Glomerular visceral epithelial cell (primary cell): ENCODE measurements at regions not wholly inside any gene's neighbourhood (a gene's known extent, or its start where the extent isn't known, plus 50 kb on each side); places are given as distances from the start of the nearest gene placed in this dataset.

ENCODE experiments used
- DNase-seq: peaks from one replicate; pipeline ENCODE4 v3.0.0-alpha.2; 2016; ENCODE audit errors: extremely low spot score

GRCh38 chrX:68947882-68948605 is 119.2 kb downstream of the EFNB1 start:
- no peak for DNase-seq

- no peak for DNase-seq
These were observed 116.9 kb downstream of the EFNB1 start for GRCh38 chrX:68945603-68946228.

DNA sequence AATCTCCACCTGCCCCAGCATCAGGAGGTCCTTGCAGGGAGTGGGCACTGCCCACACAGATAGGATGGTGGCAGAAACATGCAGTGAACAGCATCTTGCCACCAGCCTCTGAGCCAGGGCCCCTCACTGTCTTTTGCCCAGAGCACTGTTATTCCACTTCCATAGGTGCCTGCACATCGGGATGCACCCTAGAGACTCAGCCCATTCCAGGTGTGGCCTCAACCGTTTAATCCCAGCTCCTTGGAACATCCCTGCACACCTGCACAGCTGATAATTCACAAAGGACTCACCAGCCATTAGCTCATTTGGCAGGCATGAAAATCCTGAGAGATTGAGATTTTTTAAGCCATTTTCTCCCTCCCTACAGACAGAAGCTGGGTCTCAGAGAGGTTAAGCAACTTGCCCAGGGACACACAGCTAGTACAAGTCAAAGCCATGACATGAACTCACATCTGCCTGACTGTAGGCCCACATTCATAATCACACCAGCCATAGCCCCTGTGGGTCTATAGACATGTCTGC is 116.3 kb downstream of the EFNB1 start:
- DNase-seq = no peak

GRCh38 chrX:68944211-68944610 is 115.4 kb downstream of the EFNB1 start:
- DNase-seq = no peak

- DNase-seq = no peak
These were observed 114.0 kb downstream of the EFNB1 start for GRCh38 chrX:68942840-68943239.

DNA sequence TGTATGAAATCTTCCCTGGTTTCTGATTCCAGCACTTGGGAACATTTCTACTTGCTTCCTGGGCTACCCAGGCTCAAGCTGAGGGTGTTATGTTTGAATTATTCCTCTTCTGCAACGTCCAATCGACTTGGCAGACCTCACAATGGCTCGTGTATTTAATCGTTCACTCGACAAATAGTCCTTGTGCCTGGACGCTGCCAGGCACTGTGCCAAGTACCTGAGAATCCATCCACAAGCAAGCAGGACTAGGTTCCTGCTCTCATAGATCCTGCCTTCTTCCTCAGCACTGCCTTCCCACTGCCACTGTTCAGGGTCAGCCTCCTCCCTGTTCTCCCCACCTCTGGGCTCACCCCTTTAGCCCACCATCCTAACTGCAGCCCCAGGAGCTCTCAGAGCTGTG is 113.3 kb downstream of the EFNB1 start:
- no peak for DNase-seq

DNA sequence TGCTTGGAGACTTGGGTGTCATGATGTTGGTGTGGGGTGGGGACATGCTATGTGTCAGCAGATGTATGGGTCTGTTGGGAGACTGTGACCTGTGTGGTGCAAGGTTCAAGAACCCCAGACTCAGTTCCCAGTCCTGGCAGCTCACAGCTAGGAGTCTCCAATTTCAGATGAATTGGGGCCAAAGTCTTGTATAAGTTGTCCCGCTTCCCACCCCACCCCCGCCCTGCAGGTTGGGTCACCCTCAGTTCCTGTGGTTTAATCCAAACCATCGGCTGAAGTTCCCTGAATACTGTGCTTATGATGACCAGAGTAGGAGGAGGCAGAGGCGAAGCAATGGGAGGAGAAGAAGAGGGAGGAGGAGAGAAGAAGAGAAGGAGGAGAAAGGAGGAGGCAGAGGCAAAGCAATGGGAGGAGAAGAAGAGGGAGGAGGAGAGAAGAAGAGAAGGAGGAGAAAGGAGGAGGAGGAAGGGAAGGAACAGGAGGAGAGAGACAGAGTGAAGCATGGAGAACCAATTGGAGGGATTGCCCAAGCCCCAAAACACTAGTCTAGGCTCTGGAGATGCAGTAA is 112.6 kb downstream of the EFNB1 start:
- DNase-seq = no peak

DNA sequence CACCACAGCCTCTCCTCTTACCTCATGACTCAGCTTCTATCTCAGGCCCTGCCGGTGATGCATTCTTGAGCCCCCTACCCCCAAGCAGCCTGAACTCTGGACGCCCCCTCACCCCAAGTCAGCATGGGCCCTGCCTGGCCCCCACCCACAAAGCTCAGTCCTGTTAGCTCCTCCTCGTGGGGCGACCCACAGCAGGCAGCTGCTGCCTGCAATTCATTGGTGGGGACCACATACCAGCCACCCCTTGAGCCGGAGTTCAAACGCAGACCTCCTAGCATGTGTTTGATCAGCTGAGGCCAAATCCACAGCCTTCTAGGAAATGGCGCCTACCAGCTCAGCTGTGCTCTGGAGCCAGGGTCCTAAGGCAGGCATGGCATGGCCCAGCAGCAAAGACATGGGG is 111.8 kb downstream of the EFNB1 start:
- DNase-seq = no peak

DNA sequence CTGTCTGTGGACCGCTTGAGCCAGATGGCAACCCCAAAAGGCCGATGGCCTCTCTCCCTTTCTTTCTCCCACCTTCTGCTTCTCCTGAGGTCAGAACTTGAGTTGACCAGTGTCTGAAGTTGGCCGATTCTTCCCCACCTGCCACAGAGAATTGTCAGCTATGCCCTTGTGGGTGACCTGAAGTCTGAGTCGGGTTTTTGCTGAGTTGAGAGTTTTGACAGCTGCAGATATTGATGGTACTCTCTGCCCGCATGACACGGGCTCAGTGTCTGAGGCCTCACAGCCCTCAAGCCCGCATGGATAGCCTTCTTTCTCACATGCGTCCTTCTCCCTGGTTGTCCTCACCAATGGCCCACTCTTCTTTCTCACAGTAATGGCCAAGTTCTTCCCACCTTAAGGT is 111.0 kb downstream of the EFNB1 start:
- no peak for DNase-seq

DNA sequence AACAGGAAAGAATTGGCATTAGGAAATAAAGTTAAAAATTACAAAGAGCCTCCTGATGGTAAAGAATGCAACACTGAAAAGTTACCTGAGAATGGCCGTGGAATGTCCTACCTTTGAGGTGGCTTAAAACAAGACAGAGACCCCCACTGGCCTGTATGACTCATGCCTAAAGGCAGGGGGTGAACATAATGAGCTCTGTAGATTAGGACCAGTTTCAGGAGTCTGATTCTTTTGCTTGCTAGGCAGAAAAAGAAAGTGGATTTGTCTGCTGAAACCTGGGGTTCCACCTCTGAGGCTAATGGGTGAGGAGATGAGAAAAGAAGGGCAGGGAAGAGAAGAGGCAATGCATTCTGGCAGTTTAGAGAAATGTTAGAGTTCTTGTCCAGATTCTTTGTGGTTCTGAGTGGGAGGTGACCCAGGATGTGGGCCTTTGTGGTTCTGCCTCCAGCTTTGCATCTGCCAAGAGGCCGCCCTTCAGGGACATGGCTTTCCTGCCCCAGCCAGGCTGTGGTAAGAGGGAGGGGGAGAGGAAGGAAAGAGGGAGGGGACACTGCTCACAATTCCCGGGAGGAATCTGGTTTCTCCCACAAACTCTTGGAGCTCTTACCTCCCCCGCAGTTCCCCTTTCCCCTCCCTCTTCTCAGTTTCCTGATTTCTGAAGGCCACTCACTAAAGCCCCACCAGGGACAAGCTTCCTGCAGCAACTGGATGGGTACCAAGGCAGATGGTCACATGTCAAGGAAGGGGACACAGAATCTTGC is 109.6 kb downstream of the EFNB1 start:
- peak; percentile 56 for DNase-seq

DNA sequence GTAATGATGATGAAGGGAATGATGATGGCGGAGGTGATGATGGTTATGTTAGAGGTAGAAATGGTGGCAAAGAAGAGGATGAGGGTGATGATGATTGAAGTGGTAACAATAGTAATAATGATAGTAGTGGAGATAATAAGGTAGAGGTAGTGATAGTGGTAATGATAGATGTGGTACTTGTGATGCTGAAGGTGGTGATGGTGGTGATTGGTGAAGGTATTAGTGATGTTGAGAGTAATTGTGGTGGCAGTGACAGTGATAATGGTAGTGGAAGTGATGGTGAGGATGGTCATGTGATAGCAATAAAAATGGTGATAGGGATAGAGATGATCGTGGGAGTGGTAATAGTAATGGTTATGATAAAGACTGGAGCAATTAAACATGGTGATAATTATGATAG is 108.8 kb downstream of the EFNB1 start:
- no peak for DNase-seq

GRCh38 chrX:68936608-68937007 is 107.8 kb downstream of the EFNB1 start:
- peak; percentile 80 for DNase-seq

DNA sequence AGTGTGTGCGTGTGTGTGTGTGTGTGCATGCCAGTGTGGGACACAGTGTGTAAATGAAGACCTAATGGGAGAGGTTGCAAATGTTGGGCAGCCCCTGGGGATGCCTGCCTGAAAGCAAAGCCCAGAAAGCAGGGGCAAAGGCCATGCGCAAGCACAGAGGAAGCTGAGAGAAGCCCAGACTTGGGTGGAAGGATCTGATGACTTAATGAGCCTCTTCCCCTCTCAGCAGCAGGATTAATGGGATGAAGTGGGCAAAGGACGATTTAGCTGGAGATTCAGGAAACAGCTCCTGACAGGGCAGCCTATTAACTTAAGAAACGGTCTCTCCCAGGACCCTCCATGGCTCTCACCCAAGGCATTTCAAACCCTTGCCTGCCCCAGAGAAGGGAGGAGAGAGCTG is 107.3 kb downstream of the EFNB1 start:
- DNase-seq = no peak

DNA sequence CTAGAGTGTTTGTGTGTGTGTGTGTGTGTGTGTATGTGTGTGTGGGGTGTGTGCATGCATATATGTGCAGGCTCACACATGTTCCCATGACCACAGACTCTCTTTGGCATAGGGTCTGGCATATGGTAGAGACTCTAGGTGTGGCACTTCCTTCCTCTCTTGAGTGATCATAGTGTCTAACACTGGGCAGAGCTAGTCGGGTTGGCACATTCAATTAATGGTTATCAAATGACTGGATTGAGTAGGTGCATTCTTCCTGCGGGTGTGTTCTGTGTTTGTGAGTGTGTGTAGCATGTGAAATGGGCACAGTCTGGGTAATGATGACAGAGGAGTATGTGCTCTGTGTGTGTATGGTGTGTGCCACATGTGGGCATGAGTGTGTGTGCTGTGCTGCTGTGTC is 106.5 kb downstream of the EFNB1 start:
- DNase-seq = no peak

DNA sequence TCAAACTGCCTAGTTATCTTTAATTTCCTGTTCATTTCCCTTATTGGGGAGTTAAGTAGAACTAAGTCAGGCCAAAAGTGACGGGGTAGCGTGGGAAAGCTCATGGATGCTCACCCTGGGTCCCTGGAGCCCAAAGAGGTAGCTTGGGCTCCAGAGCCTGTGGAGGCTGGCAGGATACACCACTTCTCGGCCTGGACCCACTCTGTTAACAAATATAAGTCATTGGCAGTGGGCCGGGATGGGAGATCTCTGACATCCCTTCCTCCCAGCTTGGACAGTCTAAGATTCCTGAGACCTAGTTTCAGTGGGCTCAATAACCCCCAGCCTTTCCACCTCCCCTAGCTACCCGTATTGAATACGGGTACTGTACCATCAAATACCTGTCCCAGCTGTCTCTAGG is 106.1 kb downstream of the EFNB1 start:
- DNase-seq = no peak

- no peak for DNase-seq
These were observed 105.6 kb downstream of the EFNB1 start for GRCh38 chrX:68934421-68934820.

- DNase-seq = no peak
These were observed 103.8 kb downstream of the EFNB1 start for GRCh38 chrX:68932611-68933010.

DNA sequence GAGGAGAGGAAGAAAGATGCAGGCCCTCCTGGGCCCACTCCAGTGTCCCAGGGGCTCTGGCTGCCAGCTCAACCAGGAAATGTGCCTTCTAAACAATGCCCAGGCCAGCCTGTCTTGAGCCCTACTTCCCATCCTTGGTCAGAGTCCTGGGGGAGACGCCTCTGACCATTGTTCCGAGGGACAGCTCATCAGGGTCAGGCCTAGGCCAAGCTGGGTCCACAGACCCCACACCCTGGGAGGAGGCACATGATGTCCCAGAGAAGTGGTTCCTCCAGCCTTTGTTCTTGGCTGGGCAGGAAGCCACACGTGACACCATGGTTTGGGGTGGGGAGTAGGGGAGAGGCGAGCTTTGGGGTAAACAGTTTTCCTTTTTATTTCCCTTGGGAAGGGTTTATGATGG is 102.5 kb downstream of the EFNB1 start:
- no peak for DNase-seq

GRCh38 chrX:68930542-68931317 is 101.9 kb downstream of the EFNB1 start:
- DNase-seq = no peak

DNA sequence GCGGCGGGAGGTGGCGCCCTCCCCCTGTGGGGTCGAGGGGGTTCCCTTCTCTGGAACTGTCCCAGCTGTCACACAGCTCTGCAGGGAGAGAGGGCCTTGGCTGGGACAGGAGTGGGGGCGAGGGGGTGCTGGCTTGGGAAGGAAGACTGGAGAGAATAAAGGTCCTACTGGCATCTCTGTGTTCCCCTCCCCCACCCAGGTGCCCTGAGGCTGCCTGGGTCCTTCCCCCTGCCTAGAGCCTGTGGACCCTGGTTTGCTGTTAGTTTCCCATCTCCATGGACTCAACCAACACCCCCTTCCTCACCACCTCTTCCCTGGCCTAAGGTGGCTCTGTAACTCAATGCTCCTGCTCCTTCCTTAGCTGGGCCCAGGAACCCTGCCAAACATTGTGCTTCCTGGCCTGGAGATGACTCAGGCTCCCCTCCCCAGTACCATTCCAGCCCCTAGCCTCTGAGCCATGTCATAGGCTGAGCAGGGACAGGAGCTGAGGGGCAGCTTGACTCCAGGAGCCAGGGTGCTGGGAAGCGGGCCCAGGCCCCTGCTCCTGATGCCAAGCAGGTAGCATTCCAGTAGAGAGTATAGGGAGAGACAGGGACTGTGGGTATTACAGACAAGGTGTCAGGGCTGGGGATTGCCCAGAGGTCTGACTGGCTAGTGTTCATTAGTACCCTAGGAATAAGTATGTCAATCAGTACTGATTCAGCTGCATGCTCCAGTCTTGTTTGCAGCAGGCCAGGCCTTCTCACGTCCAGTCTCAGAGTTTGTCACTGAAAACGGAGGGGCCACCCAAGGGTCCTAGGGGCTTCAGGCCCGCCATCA is 100.7 kb downstream of the EFNB1 start:
- DNase-seq = peak; percentile 70

- DNase-seq = no peak
These were observed 99.6 kb downstream of the EFNB1 start for GRCh38 chrX:68928401-68928800.
